Ascending aorta (tissue), 2 donors: ENCODE measurements at regions not wholly inside any gene's neighbourhood (a gene's known extent, or its start where the extent isn't known, plus 50 kb on each side); places are given as distances from the start of the nearest gene placed in this dataset.

Experiments used
- DNase-seq, 2 donors: peaks; one replicate each; pipeline ENCODE4 v3.0.0-alpha.2; 2019; ENCODE audit warnings: low spot score in 2 of 2
- H3K27ac ChIP-seq, 2 donors: fragments of 200-600 bp; sonication (generic); one replicate each; pipeline ENCODE4 v1.5.1; 2016 to 2017; ENCODE audit warnings: mild to moderate bottlenecking in 1 of 2
- H3K27me3 ChIP-seq: fragments of 200-600 bp; sonication (generic); one replicate; pipeline ENCODE4 v1.5.1; 2017
- H3K36me3 ChIP-seq, 2 donors: fragments of 200-600 bp; sonication (generic); one replicate each; pipeline ENCODE4 v1.5.1; 2016
- H3K4me1 ChIP-seq, 2 donors: fragments of 200-600 bp; sonication (generic); one replicate each; pipeline ENCODE4 v1.5.1; 2016 to 2017; ENCODE audit warnings: mild to moderate bottlenecking in 1 of 2
- H3K4me3 ChIP-seq, 2 donors: fragments of 200-600 bp; sonication (generic); one replicate each; pipeline ENCODE4 v1.5.1; 2016 to 2017; ENCODE audit warnings: mild to moderate bottlenecking in 1 of 2
- H3K9me3 ChIP-seq, 2 donors: fragments of 200-600 bp; sonication (generic); one replicate each; pipeline ENCODE4 v1.5.1; 2016
- intact Hi-C: fragments of 100-400 bp; cut with DNase I; formaldehyde crosslinking; loops from one replicate; pipeline ENCODE4 v1.15.1; 2023
- TF ChIP-seq, protein P1 (sequence below), 3 experiments: fragments of 200-600 bp in 2 of 3; fragments of 450-650 bp in 1 of 3; sonication (generic) in 2 of 3; IDR thresholded peaks; one replicate each; pipeline ENCODE4 v1.5.1; 2016 to 2019; ENCODE audit warnings: antibody characterized with exemption in 3 of 3, mild to moderate bottlenecking in 1 of 3, moderate library complexity in 1 of 3

DNA sequence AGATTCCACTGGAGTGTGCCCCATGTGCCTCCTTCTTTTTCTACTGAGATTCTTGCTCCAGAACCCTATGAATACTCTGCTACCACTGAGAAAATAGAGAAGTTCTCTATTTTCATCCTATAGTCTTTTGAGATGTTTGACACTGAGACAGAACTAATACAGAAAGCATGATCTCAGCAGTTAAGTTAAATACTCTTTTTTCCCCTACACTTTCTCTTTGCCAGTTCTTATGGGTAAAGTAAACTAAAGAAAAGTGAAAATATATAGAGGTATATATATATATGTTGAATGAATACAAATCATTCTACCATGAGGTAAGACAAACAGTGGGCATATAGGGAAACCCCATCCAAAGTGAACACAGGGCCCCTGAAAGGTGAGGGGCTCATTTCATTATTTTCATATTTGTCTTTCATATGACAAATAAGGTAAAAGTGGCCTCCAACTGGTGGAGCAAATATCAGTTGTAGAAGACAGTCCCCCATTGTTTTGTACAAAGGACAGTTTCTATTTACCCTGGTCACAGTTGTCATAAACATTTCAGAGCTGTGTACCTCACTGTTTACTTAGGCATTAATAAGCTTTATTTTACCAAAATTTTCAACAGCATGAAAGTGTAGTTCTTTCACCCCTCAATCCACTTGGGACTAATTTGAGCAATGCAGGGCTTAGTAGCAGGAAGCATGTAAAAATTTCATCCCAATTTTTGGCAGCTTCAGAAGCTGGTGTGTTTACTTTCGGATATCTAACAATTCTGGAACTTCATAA is 188.3 kb upstream of the MARCKS start:
- TF ChIP-seq, protein P1, sequence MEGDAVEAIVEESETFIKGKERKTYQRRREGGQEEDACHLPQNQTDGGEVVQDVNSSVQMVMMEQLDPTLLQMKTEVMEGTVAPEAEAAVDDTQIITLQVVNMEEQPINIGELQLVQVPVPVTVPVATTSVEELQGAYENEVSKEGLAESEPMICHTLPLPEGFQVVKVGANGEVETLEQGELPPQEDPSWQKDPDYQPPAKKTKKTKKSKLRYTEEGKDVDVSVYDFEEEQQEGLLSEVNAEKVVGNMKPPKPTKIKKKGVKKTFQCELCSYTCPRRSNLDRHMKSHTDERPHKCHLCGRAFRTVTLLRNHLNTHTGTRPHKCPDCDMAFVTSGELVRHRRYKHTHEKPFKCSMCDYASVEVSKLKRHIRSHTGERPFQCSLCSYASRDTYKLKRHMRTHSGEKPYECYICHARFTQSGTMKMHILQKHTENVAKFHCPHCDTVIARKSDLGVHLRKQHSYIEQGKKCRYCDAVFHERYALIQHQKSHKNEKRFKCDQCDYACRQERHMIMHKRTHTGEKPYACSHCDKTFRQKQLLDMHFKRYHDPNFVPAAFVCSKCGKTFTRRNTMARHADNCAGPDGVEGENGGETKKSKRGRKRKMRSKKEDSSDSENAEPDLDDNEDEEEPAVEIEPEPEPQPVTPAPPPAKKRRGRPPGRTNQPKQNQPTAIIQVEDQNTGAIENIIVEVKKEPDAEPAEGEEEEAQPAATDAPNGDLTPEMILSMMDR (IDR thresholded peaks at IDR 0.05), result no peak
- H3K9me3 ChIP-seq, result no peaks in the 10 kb centered on the region
- no peaks in the 10 kb centered on the region for H3K36me3 ChIP-seq
- intact Hi-C loops, result no loop called here
- H3K4me3 ChIP-seq, result no peak overlapping the region
- H3K4me1 ChIP-seq, result peaks cover 0 to 8% of the 10 kb centered on the region in 2 donors
- H3K27ac ChIP-seq, result no peak overlapping the region
- no peak for DNase-seq
- no peaks in the 10 kb centered on the region for H3K27me3 ChIP-seq

DNA sequence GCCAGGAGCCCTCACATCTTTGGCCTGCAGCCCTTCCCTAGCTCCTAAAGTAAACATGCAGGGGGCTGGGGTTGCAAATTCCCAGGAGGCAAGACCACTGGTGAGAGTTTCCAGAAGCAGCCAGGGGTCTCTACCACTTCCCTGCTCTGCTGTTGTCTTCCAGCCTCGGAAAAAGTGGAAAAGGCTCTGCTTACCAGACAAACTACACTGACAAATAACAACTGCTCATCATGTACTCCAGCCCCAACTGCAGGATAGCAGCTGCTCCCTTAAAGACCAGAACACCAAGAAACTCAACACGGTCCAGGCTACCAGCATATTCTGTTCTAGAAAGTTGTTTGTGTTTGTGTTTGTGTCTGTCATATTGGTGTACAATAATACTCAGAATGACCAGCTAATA is 187.5 kb upstream of the MARCKS start:
- no peak overlapping the region for H3K27ac ChIP-seq

DNA sequence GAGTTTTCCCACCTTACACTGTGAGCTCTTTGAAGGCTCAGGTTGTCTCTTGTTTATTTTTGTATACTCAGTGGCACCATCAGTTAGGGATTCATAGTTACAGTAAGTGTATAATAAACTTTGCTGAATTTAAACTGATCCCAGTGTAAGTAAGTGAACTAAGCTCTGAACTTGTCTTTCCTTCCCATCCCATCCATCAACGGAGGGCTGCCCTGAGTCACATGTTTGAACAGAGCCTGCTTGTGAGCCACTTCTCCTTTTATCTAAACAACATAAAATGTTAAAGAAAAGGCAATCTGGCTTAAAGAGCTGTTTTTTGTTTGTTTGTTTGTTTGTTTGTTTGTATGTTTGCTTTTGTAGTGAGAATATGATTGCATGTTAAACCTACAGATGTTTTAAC is 185.7 kb upstream of the MARCKS start:
- Histone ChIP-seq H3K27ac (no peak overlapping the region), H3K4me1 (peaks cover 0 to 8% of the 10 kb centered on the region in 2 donors), H3K4me3 (no peak overlapping the region), H3K9me3 (no peaks in the 10 kb centered on the region), H3K36me3 (no peaks in the 10 kb centered on the region), H3K27me3 (no peaks in the 10 kb centered on the region)
- intact Hi-C loops, result no loop called here
- TF ChIP-seq, protein P1 (IDR thresholded peaks at IDR 0.05), result no peak
- DNase-seq, result no peak

More for the DNA sequence above, 187.5 kb upstream of the MARCKS start:
- Histone ChIP-seq H3K4me3 (no peak overlapping the region), H3K4me1 (peaks cover 0 to 8% of the 10 kb centered on the region in 2 donors), H3K27me3 (no peaks in the 10 kb centered on the region), H3K9me3 (no peaks in the 10 kb centered on the region), H3K36me3 (no peaks in the 10 kb centered on the region)
- DNase-seq, result no peak
- intact Hi-C loops, result no loop called here
- TF ChIP-seq, protein P1 (IDR thresholded peaks at IDR 0.05), result no peak

DNA sequence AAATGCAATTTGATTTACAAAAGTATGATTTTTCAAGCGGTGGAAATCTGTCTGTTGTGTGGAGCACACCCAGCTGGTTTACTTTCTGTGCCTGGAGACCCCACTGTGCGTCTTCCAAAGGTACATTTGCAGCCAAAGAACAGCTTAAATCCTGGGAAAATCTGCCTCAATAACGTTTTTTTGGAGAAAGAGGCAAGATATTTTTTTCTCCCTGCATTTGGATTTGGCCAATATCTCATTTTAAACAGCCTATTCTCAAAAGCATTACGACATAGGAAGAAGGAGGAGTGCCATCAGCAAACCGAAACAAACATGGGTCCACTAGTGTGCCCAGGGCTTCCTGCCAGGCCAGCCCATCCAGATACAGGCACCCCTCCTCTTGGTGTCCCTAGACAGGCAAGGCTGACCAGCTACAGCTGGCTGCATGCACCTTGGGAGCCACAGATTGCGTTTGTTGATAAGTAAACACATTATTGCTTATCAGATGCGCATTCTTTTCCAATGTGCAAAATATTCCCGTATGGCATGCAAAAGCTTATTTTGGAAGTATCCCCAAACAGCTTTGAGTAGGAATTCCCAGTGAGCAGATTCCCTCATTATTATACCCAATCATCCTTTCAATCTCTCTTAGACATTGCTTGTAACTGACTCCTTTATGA is 184.5 kb upstream of the MARCKS start:
- peak overlapping the region in 1 of 2 donors; percentile 18 for H3K27ac ChIP-seq
- TF ChIP-seq, protein P1 (IDR thresholded peaks at IDR 0.05), result no peak
- intact Hi-C loops, result no loop called here
- H3K9me3 ChIP-seq, result no peaks in the 10 kb centered on the region
- H3K36me3 ChIP-seq, result no peaks in the 10 kb centered on the region
- H3K27me3 ChIP-seq, result no peaks in the 10 kb centered on the region
- peak in 1 of 2 donors; percentile 67 for DNase-seq
- peak overlapping the region; percentile 17 to 55 for H3K4me3 ChIP-seq
- peaks cover 0 to 8% of the 10 kb centered on the region in 2 donors for H3K4me1 ChIP-seq

DNA sequence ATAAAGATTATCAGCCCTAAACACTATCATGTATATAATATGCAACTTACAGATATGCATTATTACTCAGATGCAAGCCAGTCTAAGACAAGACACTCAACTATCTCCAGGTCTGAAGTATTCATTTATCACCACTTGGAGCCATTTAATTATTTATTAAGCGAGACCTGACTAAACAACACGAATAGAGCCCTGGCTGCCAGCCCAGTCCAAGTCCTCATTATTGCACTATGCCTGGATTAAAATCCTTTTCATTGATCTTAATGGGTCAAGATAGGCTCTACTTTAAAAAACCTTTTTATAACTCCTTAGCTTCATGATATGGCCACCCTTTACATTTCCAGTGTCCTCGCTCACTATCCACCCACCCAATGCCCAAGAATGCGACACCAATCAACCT is 183.1 kb upstream of the MARCKS start:
- no peak overlapping the region for H3K27ac ChIP-seq
- TF ChIP-seq, protein P1 (IDR thresholded peaks at IDR 0.05), result no peak
- H3K36me3 ChIP-seq, result no peaks in the 10 kb centered on the region
- DNase-seq, result no peak
- peaks cover 0 to 8% of the 10 kb centered on the region in 2 donors for H3K4me1 ChIP-seq
- intact Hi-C loops, result no loop called here
- no peak overlapping the region for H3K4me3 ChIP-seq
- no peaks in the 10 kb centered on the region for H3K9me3 ChIP-seq
- no peaks in the 10 kb centered on the region for H3K27me3 ChIP-seq
